SK-N-SH treated with all-trans-retinoic acid at 6 μM for 48 hours (cell line): ENCODE measurements at regions not wholly inside any gene's neighbourhood (a gene's known extent, or its start where the extent isn't known, plus 50 kb on each side); places are given as distances from the start of the nearest gene placed in this dataset.

Source experiments
- CSDC2 ChIP-seq: fragments of 250-450 bp; sonication (Bioruptor Pico); IDR thresholded peaks from 2 replicates; pipeline ENCODE4 v1.5.0; 2020; ENCODE audit warnings: mild to moderate bottlenecking, moderate library complexity
- GLIS3 ChIP-seq: fragments of 250-450 bp; sonication (Bioruptor Pico); IDR thresholded peaks from 2 replicates; pipeline ENCODE4 v1.5.0; 2020; ENCODE audit warnings: mild to moderate bottlenecking, moderate library complexity
- ISL1 ChIP-seq: fragments of 250-450 bp; sonication (Bioruptor Pico); IDR thresholded peaks from 2 replicates; pipeline ENCODE4 v2.1.2; 2022; ENCODE audit warnings: mild to moderate bottlenecking, moderate library complexity
- OSR1 ChIP-seq: fragments of 250-450 bp; sonication (Bioruptor Pico); IDR thresholded peaks from 2 replicates; pipeline ENCODE4 v1.8.0; 2022; ENCODE audit warnings: moderate library complexity, mild to moderate bottlenecking, inconsistent platforms
- PATZ1 ChIP-seq: fragments of 250-450 bp; sonication (Bioruptor Pico); IDR thresholded peaks from 2 replicates; pipeline ENCODE4 v1.8.0; 2020; ENCODE audit warnings: mild to moderate bottlenecking, moderate library complexity, borderline replicate concordance
- RARB ChIP-seq: fragments of 250-450 bp; sonication (Bioruptor Pico); IDR thresholded peaks from 2 replicates; pipeline ENCODE4 v1.8.0; 2021; ENCODE audit warnings: mild to moderate bottlenecking, moderate library complexity
- ZFP3 ChIP-seq: fragments of 250-450 bp; sonication (Bioruptor Pico); IDR thresholded peaks from 2 replicates; pipeline ENCODE4 v1.5.0; 2020; ENCODE audit warnings: mild to moderate bottlenecking, moderate library complexity
- ZNF8 ChIP-seq: fragments of 450-650 bp; formaldehyde crosslinking; IDR thresholded peaks from 2 replicates; pipeline ENCODE4 v1.5.0; 2020; ENCODE audit warnings: mild to moderate bottlenecking, moderate library complexity

- TF ChIP-seq RARB (CRISPR knock-in tag) (no peak), CSDC2 (no peak), PATZ1 (CRISPR knock-in tag) (no peak), GLIS3 (CRISPR knock-in tag) (no peak), OSR1 (CRISPR knock-in tag) (no peak), ZFP3 (CRISPR knock-in tag) (no peak), ZNF8 (CRISPR knock-in tag) (no peak), ISL1 (CRISPR knock-in tag) (no peak)
These were observed 93.2 kb upstream of the STEAP1 start for GRCh38 chr7:90061077-90061476.
